Neural progenitor cell (in vitro differentiated cells): ENCODE measurements at regions not wholly inside any gene's neighbourhood (a gene's known extent, or its start where the extent isn't known, plus 50 kb on each side); places are given as distances from the start of the nearest gene placed in this dataset.

Source experiments
- DNase-seq: peaks from one replicate; pipeline ENCODE4 v3.0.0-alpha.2; 2016; ENCODE audit warnings: low spot score
- H2AFZ ChIP-seq: fragments of 200-600 bp; sonication (generic); replicated peaks from 2 replicates; pipeline ENCODE4 v1.6.1; 2016; ENCODE audit warnings: antibody characterized with exemption
- H3F3A ChIP-seq: fragments of 200-600 bp; sonication (generic); 2 replicates; pipeline ENCODE4 v1.6.1; 2016; ENCODE audit warnings: antibody characterized with exemption, low read depth
- H3K27ac ChIP-seq: fragments of 200-600 bp; sonication (generic); 2 replicates; pipeline ENCODE4 v1.5.1; 2016; ENCODE audit warnings: mild to moderate bottlenecking
- H3K27me3 ChIP-seq: fragments of 200-600 bp; sonication (generic); 2 replicates; pipeline ENCODE4 v1.6.1; 2016; ENCODE audit warnings: mild to moderate bottlenecking, moderate library complexity
- H3K36me3 ChIP-seq: fragments of 200-600 bp; sonication (generic); 2 replicates; pipeline ENCODE4 v1.5.1; 2016
- H3K4me1 ChIP-seq: fragments of 200-600 bp; sonication (generic); 2 replicates; pipeline ENCODE4 v1.6.1; 2016; ENCODE audit warnings: mixed run types
- H3K4me2 ChIP-seq: fragments of 200-600 bp; sonication (generic); 2 replicates; pipeline ENCODE4 v1.6.1; 2016
- H3K4me3 ChIP-seq: fragments of 200-600 bp; sonication (generic); 2 replicates; pipeline ENCODE4 v1.5.1; 2016
- H3K79me2 ChIP-seq: fragments of 200-600 bp; sonication (generic); 2 replicates; pipeline ENCODE4 v1.6.1; 2016; ENCODE audit warnings: low read depth
- H3K9ac ChIP-seq: fragments of 200-600 bp; sonication (generic); 2 replicates; pipeline ENCODE4 v1.6.1; 2016
- H3K9me3 ChIP-seq: fragments of 200-600 bp; sonication (generic); 2 replicates; pipeline ENCODE4 v1.5.1; 2016; ENCODE audit warnings: low read depth
- H4K20me1 ChIP-seq: fragments of 200-600 bp; sonication (generic); 2 replicates; pipeline ENCODE4 v1.6.1; 2016; ENCODE audit warnings: low read depth
- H3K27ac Mint-ChIP-seq: 3 replicates; pipeline ENCODE4 v1.8.0; 2021; ENCODE audit warnings: mixed read lengths
- H3K27me3 Mint-ChIP-seq: 2 replicates; pipeline ENCODE4 v1.8.0; 2022; ENCODE audit warnings: low read depth, mild to moderate bottlenecking, inconsistent platforms, moderate library complexity, mixed read lengths; ENCODE audit not compliant: insufficient read depth
- H3K36me3 Mint-ChIP-seq: 3 replicates; pipeline ENCODE4 v1.8.0; 2021; ENCODE audit warnings: mixed read lengths
- H3K4me1 Mint-ChIP-seq: 3 replicates; pipeline ENCODE4 v1.8.0; 2021; ENCODE audit warnings: mixed read lengths
- H3K4me3 Mint-ChIP-seq: 3 replicates; pipeline ENCODE4 v1.8.0; 2021; ENCODE audit warnings: mild to moderate bottlenecking, moderate library complexity, mixed read lengths
- H3K9me3 Mint-ChIP-seq: 3 replicates; pipeline ENCODE4 v1.8.0; 2020; ENCODE audit warnings: mixed read lengths
- EZH2 ChIP-seq: fragments of 200-600 bp; sonication (generic); IDR thresholded peaks from 2 replicates; pipeline ENCODE4 v1.6.1; 2017; ENCODE audit warnings: antibody characterized with exemption, mild to moderate bottlenecking, moderate library complexity
- EZH2phosphoT487 ChIP-seq: fragments of 200-600 bp; sonication (generic); IDR thresholded peaks from 2 replicates; pipeline ENCODE4 v1.6.1; 2017; ENCODE audit warnings: antibody characterized with exemption
- TF ChIP-seq, protein P1 (sequence below): fragments of 200-600 bp; sonication (generic); IDR thresholded peaks from 2 replicates; pipeline ENCODE4 v1.5.1; 2017; ENCODE audit warnings: antibody characterized with exemption, mild to moderate bottlenecking

GRCh38 chr3:164208821-164209220, 869.5 kb downstream of the SI start:
- TF ChIP-seq EZH2phosphoT487, result no peak
- TF ChIP-seq, protein P1, sequence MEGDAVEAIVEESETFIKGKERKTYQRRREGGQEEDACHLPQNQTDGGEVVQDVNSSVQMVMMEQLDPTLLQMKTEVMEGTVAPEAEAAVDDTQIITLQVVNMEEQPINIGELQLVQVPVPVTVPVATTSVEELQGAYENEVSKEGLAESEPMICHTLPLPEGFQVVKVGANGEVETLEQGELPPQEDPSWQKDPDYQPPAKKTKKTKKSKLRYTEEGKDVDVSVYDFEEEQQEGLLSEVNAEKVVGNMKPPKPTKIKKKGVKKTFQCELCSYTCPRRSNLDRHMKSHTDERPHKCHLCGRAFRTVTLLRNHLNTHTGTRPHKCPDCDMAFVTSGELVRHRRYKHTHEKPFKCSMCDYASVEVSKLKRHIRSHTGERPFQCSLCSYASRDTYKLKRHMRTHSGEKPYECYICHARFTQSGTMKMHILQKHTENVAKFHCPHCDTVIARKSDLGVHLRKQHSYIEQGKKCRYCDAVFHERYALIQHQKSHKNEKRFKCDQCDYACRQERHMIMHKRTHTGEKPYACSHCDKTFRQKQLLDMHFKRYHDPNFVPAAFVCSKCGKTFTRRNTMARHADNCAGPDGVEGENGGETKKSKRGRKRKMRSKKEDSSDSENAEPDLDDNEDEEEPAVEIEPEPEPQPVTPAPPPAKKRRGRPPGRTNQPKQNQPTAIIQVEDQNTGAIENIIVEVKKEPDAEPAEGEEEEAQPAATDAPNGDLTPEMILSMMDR, result no peak
- no peak for TF ChIP-seq EZH2
- Histone ChIP-seq H3K9me3 (no peaks in the 10 kb centered on the region), H3K27me3 (no peaks in the 10 kb centered on the region), H3K79me2 (no peaks in the 10 kb centered on the region), H4K20me1 (no peaks in the 10 kb centered on the region), H3K36me3 (no peaks in the 10 kb centered on the region), H3K27ac (no peak overlapping the region), H3F3A (no peaks in the 10 kb centered on the region), H2AFZ (peak overlapping the region; percentile 63), H3K4me2 (no peak overlapping the region), H3K4me1 (no peaks in the 10 kb centered on the region), H3K9ac (no peak overlapping the region), H3K4me3 (no peak overlapping the region)
- H3K36me3 Mint-ChIP-seq, result no peaks in the 10 kb centered on the region
- no peak overlapping the region for H3K27ac Mint-ChIP-seq
- DNase-seq, result peak; percentile 1
- H3K9me3 Mint-ChIP-seq, result peaks cover 3% of the 10 kb centered on the region
- H3K27me3 Mint-ChIP-seq, result peaks cover 2% of the 10 kb centered on the region
- peaks cover 14% of the 10 kb centered on the region for H3K4me1 Mint-ChIP-seq
- no peak overlapping the region for H3K4me3 Mint-ChIP-seq

GRCh38 chr3:164208048-164208447, 870.2 kb downstream of the SI start:
- Mint-ChIP-seq H3K36me3 (no peaks in the 10 kb centered on the region), H3K9me3 (peaks cover 3% of the 10 kb centered on the region), H3K27ac (no peak overlapping the region), H3K4me3 (no peak overlapping the region), H3K4me1 (peaks cover 14% of the 10 kb centered on the region), H3K27me3 (peaks cover 2% of the 10 kb centered on the region)
- DNase-seq, result no peak
- no peaks in the 10 kb centered on the region for H3K36me3 ChIP-seq
- H3K9me3 ChIP-seq, result no peaks in the 10 kb centered on the region
- H3K27ac ChIP-seq, result no peak overlapping the region
- H4K20me1 ChIP-seq, result no peaks in the 10 kb centered on the region
- no peaks in the 10 kb centered on the region for H3K27me3 ChIP-seq
- no peak overlapping the region for H3K4me2 ChIP-seq
- no peaks in the 10 kb centered on the region for H3K4me1 ChIP-seq
- no peak overlapping the region for H3K4me3 ChIP-seq
- TF ChIP-seq EZH2 (no peak), EZH2phosphoT487 (no peak)
- TF ChIP-seq, protein P1, result no peak
- no peak overlapping the region for H2AFZ ChIP-seq
- no peaks in the 10 kb centered on the region for H3F3A ChIP-seq
- H3K9ac ChIP-seq, result no peak overlapping the region
- H3K79me2 ChIP-seq, result no peaks in the 10 kb centered on the region

- no peak overlapping the region for H3K4me3 Mint-ChIP-seq
- no peaks in the 10 kb centered on the region for H3K36me3 Mint-ChIP-seq
- H3K79me2 ChIP-seq, result no peaks in the 10 kb centered on the region
- H3K4me2 ChIP-seq, result no peak overlapping the region
- H3K27ac Mint-ChIP-seq, result no peak overlapping the region
- no peak overlapping the region for H2AFZ ChIP-seq
- no peaks in the 10 kb centered on the region for H3F3A ChIP-seq
- H3K27me3 ChIP-seq, result no peaks in the 10 kb centered on the region
- H4K20me1 ChIP-seq, result no peaks in the 10 kb centered on the region
- H3K9me3 ChIP-seq, result no peaks in the 10 kb centered on the region
- H3K27me3 Mint-ChIP-seq, result no peaks in the 10 kb centered on the region
- H3K36me3 ChIP-seq, result no peaks in the 10 kb centered on the region
- TF ChIP-seq EZH2, result no peak
- no peak for TF ChIP-seq EZH2phosphoT487
- TF ChIP-seq, protein P1, result no peak
- H3K9ac ChIP-seq, result no peak overlapping the region
- no peak overlapping the region for H3K4me3 ChIP-seq
- peak; percentile 45 for DNase-seq
- H3K4me1 Mint-ChIP-seq, result peaks cover 9% of the 10 kb centered on the region
- peaks cover 2% of the 10 kb centered on the region for H3K9me3 Mint-ChIP-seq
- H3K4me1 ChIP-seq, result peaks cover 8% of the 10 kb centered on the region
- H3K27ac ChIP-seq, result no peak overlapping the region
Observed at GRCh38 chr3:164200053-164200823, 878.1 kb downstream of the SI start.
